B cell (primary cell): ENCODE measurements at regions not wholly inside any gene's neighbourhood (a gene's known extent, or its start where the extent isn't known, plus 50 kb on each side); places are given as distances from the start of the nearest gene placed in this dataset.

ENCODE experiments used
- ATAC-seq: fragments of 200-7000 bp; cut with Tn5 transposase; one replicate; pipeline ENCODE4 v1.10.0; 2021; ENCODE audit warnings: low read depth, mild to moderate bottlenecking, moderate number of reproducible peaks, moderate library complexity
- CTCF ChIA-PET: fragments of 350-600 bp; sonication (Branson Sonifier 250); formaldehyde crosslinking; loops from one replicate; lab custom pipeline; 2021; ENCODE audit warnings: antibody characterized with exemption, inconsistent platforms; lab: Charles Lee
- POLR2A ChIA-PET: fragments of 350-600 bp; sonication (Branson Sonifier 250); formaldehyde crosslinking; loops from one replicate; lab custom pipeline; 2021; ENCODE audit warnings: antibody characterized with exemption; lab: Charles Lee
- DNase-seq: peaks from one replicate; pipeline ENCODE4 v3.0.0; 2013
- H2AFZ ChIP-seq: 2 replicates; pipeline ENCODE4 v1.6.1; 2012; ENCODE audit warnings: mild to moderate bottlenecking, low read depth, low read length; ENCODE audit not compliant: insufficient read depth, poor library complexity, severe bottlenecking
- H3K27ac ChIP-seq, 2 donors: 1 replicate in 1 of 2; 2 replicates in 1 of 2; pipeline ENCODE4 v1.5.1; 2012 to 2013; ENCODE audit warnings: low read length in 2 of 2, mild to moderate bottlenecking in 2 of 2, moderate library complexity in 1 of 2
- H3K27me3 ChIP-seq, 4 experiments: fragments of 200-600 bp in 1 of 4; sonication (generic) in 1 of 4; replicated peaks in 1 of 4; 1 replicate in 2 of 4; 2 replicates in 2 of 4; pipeline versions ENCODE4 v1.6.1 to v1.7.0; 2013 to 2016; ENCODE audit warnings: low read length in 3 of 4, mild to moderate bottlenecking in 2 of 4, mixed read lengths in 1 of 4, moderate library complexity in 1 of 4; ENCODE audit not compliant: insufficient read depth in 4 of 4, control insufficient read depth in 3 of 4; ENCODE audit errors: control extremely low read depth in 1 of 4
- H3K36me3 ChIP-seq, 2 experiments: replicated peaks in 1 of 2; 1 replicate in 1 of 2; 2 replicates in 1 of 2; pipeline versions ENCODE4 v1.6.1 to v1.7.1; 2013; ENCODE audit warnings: low read length in 1 of 2; ENCODE audit not compliant: insufficient read depth in 2 of 2, control insufficient read depth in 1 of 2; ENCODE audit errors: control extremely low read depth in 1 of 2, extremely low read depth in 1 of 2
- H3K4me1 ChIP-seq, 2 donors: fragments of 200-600 bp in 1 of 2; sonication (generic) in 1 of 2; 1 replicate in 1 of 2; 2 replicates in 1 of 2; pipeline versions ENCODE4 v1.5.1 to v1.6.1; 2013 to 2017; ENCODE audit warnings: low read length in 2 of 2; ENCODE audit not compliant: control insufficient read depth in 2 of 2, insufficient read depth in 2 of 2
- H3K4me2 ChIP-seq: replicated peaks from 2 replicates; pipeline ENCODE3; 2012; ENCODE audit warnings: mild to moderate bottlenecking, low read depth, low read length; ENCODE audit not compliant: poor library complexity, severe bottlenecking
- H3K4me3 ChIP-seq, 5 experiments: fragments of 200-600 bp in 1 of 5; sonication (generic) in 1 of 5; 1 replicate in 3 of 5; 2 replicates in 2 of 5; pipeline versions ENCODE4 v1.5.1 to v1.7.0; 2011 to 2016; ENCODE audit warnings: low read length in 4 of 5, mild to moderate bottlenecking in 4 of 5, low read depth in 2 of 5, control low read depth in 1 of 5, moderate library complexity in 1 of 5; ENCODE audit not compliant: insufficient read depth in 1 of 5; ENCODE audit errors: control extremely low read depth in 1 of 5, extremely low read depth in 1 of 5
- H3K79me2 ChIP-seq: fragments of 200-600 bp; sonication (generic); one replicate; pipeline ENCODE4 v1.6.0; 2016; ENCODE audit warnings: low read length; ENCODE audit not compliant: control insufficient read depth, insufficient read depth
- H3K9ac ChIP-seq: fragments of 200-600 bp; sonication (generic); 2 replicates; pipeline ENCODE4 v1.6.1; 2017; ENCODE audit warnings: mild to moderate bottlenecking, low read length, moderate library complexity
- H3K9me3 ChIP-seq, 3 donors: one replicate each; pipeline versions ENCODE4 v1.6.1 to v1.7.1; 2013; ENCODE audit warnings: low read length in 2 of 3; ENCODE audit not compliant: control insufficient read depth in 2 of 3, insufficient read depth in 1 of 3; ENCODE audit errors: control extremely low read depth in 1 of 3
- H4K20me1 ChIP-seq: 2 replicates; pipeline ENCODE4 v1.6.0; 2012; ENCODE audit warnings: mild to moderate bottlenecking, low read length; ENCODE audit not compliant: insufficient read depth, control insufficient read depth, poor library complexity, severe bottlenecking
- H3K27ac Mint-ChIP-seq: one replicate; pipeline ENCODE4 v1.8.0; 2021; ENCODE audit warnings: mixed read lengths
- H3K27me3 Mint-ChIP-seq: one replicate; pipeline ENCODE4 v1.8.0; 2021; ENCODE audit warnings: mixed read lengths
- H3K4me1 Mint-ChIP-seq: one replicate; pipeline ENCODE4 v1.8.0; 2021; ENCODE audit warnings: mixed read lengths
- H3K4me3 Mint-ChIP-seq: one replicate; pipeline ENCODE4 v1.8.0; 2021; ENCODE audit warnings: mixed read lengths
- H3K9me3 Mint-ChIP-seq: one replicate; pipeline ENCODE4 v1.8.0; 2022; ENCODE audit warnings: mixed read lengths; ENCODE audit not compliant: insufficient read depth
- EZH2 ChIP-seq: IDR thresholded peaks from 2 replicates; pipeline ENCODE4 v1.6.1; 2012; ENCODE audit warnings: borderline replicate concordance, low read depth, mild to moderate bottlenecking, moderate library complexity, low read length; ENCODE audit not compliant: insufficient read depth, poor library complexity, severe bottlenecking
- WGBS: methylation state at CpG from one replicate; pipeline ENCODE4 v1.1.5; 2013; ENCODE audit warnings: missing lambda C conversion rate; ENCODE audit not compliant: insufficient coverage; 5-methylcytosine and 5-hydroxymethylcytosine counted together
- intact Hi-C: fragments of 100-400 bp; cut with micrococcal nuclease; formaldehyde crosslinking; loops from one replicate; pipeline ENCODE4 v1.10.0; 2022
- TF ChIP-seq, protein P1 (sequence below): fragments of 200-600 bp; IDR thresholded peaks from one replicate; pipeline ENCODE4 v1.8.0; 2022; ENCODE audit warnings: antibody characterized with exemption, mild to moderate bottlenecking

- no peak for DNase-seq
- ChIA-PET POLR2A (no interaction called here), CTCF (no interaction called here)
- peaks cover 9% of the 10 kb centered on the region for H3K27me3 Mint-ChIP-seq
- TF ChIP-seq, protein P1, sequence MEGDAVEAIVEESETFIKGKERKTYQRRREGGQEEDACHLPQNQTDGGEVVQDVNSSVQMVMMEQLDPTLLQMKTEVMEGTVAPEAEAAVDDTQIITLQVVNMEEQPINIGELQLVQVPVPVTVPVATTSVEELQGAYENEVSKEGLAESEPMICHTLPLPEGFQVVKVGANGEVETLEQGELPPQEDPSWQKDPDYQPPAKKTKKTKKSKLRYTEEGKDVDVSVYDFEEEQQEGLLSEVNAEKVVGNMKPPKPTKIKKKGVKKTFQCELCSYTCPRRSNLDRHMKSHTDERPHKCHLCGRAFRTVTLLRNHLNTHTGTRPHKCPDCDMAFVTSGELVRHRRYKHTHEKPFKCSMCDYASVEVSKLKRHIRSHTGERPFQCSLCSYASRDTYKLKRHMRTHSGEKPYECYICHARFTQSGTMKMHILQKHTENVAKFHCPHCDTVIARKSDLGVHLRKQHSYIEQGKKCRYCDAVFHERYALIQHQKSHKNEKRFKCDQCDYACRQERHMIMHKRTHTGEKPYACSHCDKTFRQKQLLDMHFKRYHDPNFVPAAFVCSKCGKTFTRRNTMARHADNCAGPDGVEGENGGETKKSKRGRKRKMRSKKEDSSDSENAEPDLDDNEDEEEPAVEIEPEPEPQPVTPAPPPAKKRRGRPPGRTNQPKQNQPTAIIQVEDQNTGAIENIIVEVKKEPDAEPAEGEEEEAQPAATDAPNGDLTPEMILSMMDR, result no peak
- TF ChIP-seq EZH2, result no peak
- H4K20me1 ChIP-seq, result no peaks in the 10 kb centered on the region
- H3K27me3 ChIP-seq, result no peaks in the 10 kb centered on the region
- no peak overlapping the region for H3K9ac ChIP-seq
- H3K27ac ChIP-seq, result no peak overlapping the region
- H3K27ac Mint-ChIP-seq, result no peak overlapping the region
- H3K9me3 ChIP-seq, result peaks cover 0 to 15% (median 0%) of the 10 kb centered on the region in 3 donors
- H3K4me3 ChIP-seq, result no peak overlapping the region
- H3K4me1 ChIP-seq, result no peaks in the 10 kb centered on the region
- H3K4me2 ChIP-seq, result no peak overlapping the region
- no peak for ATAC-seq
- no peaks in the 10 kb centered on the region for H3K4me1 Mint-ChIP-seq
- no peaks in the 10 kb centered on the region for H3K36me3 ChIP-seq
- no peak overlapping the region for H2AFZ ChIP-seq
- peaks cover 5% of the 10 kb centered on the region for H3K9me3 Mint-ChIP-seq
- no peak overlapping the region for H3K4me3 Mint-ChIP-seq
- 67% methylated on average over 3 of the region's 5 CpGs for WGBS
- H3K79me2 ChIP-seq, result no peaks in the 10 kb centered on the region
- intact Hi-C loops, result no loop called here
Measured at GRCh38 chr1:4079815-4080214, 179.7 kb upstream of the C1orf174 start.

DNA sequence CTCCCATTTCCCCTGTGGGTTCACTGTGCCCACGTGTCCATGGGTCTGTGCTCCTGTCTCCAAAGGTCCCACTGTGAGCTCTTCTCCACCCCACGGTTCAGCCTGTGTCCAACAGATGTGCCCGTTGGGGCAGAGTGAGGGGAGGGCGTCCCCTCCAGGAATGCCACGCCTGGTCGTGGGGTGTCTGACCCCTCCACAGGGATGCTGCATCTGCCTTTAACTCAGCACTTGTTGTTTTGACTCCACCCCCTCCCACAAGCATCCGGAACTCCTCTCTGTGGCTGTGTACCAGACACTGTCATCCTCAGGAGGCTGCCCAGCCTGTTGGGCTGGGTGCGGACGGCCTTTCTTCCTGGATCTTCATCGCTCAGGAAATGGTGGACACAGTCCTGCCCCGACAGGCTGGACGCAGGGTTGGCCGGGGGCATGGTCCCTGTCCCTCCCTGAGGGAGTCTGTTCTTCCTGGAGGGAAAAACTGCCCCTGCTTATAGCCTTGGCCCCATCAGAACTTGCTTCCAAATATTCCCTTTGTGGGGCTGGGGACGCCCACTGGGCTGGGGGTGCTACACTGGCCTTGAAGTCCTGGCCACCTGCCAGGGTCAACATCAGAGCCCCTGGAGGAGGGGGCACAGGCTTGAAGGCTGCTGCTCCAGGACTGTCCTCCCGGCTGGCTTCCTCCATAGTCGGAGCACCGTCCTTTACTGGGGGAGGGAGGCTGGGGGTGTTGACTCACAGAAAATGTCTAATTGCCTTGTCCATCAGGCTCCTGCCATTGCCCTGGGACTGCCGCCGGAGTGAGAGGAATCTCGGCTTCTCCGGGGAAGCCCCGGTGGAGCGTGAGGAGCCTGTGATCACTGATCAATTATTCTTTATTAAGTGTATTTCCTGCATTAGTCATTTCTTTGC is 182.0 kb upstream of the C1orf174 start:
- Histone ChIP-seq H3K9me3 (peaks cover 0 to 17% (median 0%) of the 10 kb centered on the region in 3 donors), H3K36me3 (no peaks in the 10 kb centered on the region), H3K4me3 (no peak overlapping the region), H3K4me1 (no peaks in the 10 kb centered on the region), H3K79me2 (no peaks in the 10 kb centered on the region), H3K9ac (no peak overlapping the region), H3K27ac (no peak overlapping the region), H3K4me2 (no peak overlapping the region), H3K27me3 (no peaks in the 10 kb centered on the region), H4K20me1 (no peaks in the 10 kb centered on the region), H2AFZ (no peak overlapping the region)
- Mint-ChIP-seq H3K9me3 (peaks cover 5% of the 10 kb centered on the region), H3K27ac (no peak overlapping the region), H3K27me3 (peaks cover 9% of the 10 kb centered on the region), H3K4me3 (no peak overlapping the region), H3K4me1 (no peaks in the 10 kb centered on the region)
- ChIA-PET POLR2A (interaction anchor here (0.5 kb wide), 1 partner anchor 9 kb away, joined by 4 read pairs; no protein-coding TSS in a partner anchor), CTCF (interaction anchor here (1.2 kb wide), 1 partner anchor 171 kb away, joined by 3 read pairs; no protein-coding TSS in a partner anchor)
- intact Hi-C loops, result no loop called here
- 80% methylated on average over 14 of the region's 23 CpGs for WGBS
- TF ChIP-seq EZH2, result no peak
- no peak for DNase-seq
- no peak for ATAC-seq
